ENCODE measurements at regions not wholly inside any gene's neighbourhood (a gene's known extent, or its start where the extent isn't known, plus 50 kb on each side); places are given as distances from the start of the nearest gene placed in this dataset.

GRCh38 chr17:33756021-33756420 lies 462.9 kb upstream of the ASIC2 start:
- no peaks in the 10 kb centered on the region for H3K36me3 ChIP-seq (replicated peaks; ENCODE audit: low read depth, low read length)
- no peak overlapping the region for H3K9ac ChIP-seq (ENCODE audit: low read length)
- peaks cover 39% of the 10 kb centered on the region for H3K27me3 ChIP-seq (ENCODE audit: low read depth, low read length)
- no peaks in the 10 kb centered on the region for H3K9me3 ChIP-seq (ENCODE audit: insufficient read depth, low read length)
- no peak overlapping the region for H3K27ac ChIP-seq (ENCODE audit: low read length)
- no peak overlapping the region for H3K4me3 ChIP-seq (ENCODE audit: low read length)
- TF ChIP-seq CTCF (IDR thresholded peaks at IDR 0.05; ENCODE audit: low read depth, low read length) (no peak), EZH2phosphoT487 (IDR thresholded peaks at IDR 0.05; ENCODE audit: low read depth) (no peak)
- no peaks in the 10 kb centered on the region for H3K79me2 ChIP-seq (ENCODE audit: low read length)
- no peak overlapping the region for H3K4me2 ChIP-seq (ENCODE audit: low read length)
- no peaks in the 10 kb centered on the region for H3K4me1 ChIP-seq (ENCODE audit: low read length)
- H2AFZ ChIP-seq (ENCODE audit: low read depth, low read length) = no peak overlapping the region
- no peaks in the 10 kb centered on the region for H4K20me1 ChIP-seq (ENCODE audit: insufficient read depth, low read length)

- H3K27me3 ChIP-seq (ENCODE audit: low read depth, low read length) = peaks cover 27% of the 10 kb centered on the region
- H4K20me1 ChIP-seq (ENCODE audit: insufficient read depth, low read length) = no peaks in the 10 kb centered on the region
- no peaks in the 10 kb centered on the region for H3K9me3 ChIP-seq (ENCODE audit: insufficient read depth, low read length)
- no peak overlapping the region for H3K27ac ChIP-seq (ENCODE audit: low read length)
- no peaks in the 10 kb centered on the region for H3K36me3 ChIP-seq (replicated peaks; ENCODE audit: low read depth, low read length)
- no peak overlapping the region for H3K9ac ChIP-seq (ENCODE audit: low read length)
- TF ChIP-seq CTCF (IDR thresholded peaks at IDR 0.05; ENCODE audit: low read depth, low read length) (no peak), EZH2phosphoT487 (IDR thresholded peaks at IDR 0.05; ENCODE audit: low read depth) (no peak)
- H3K4me2 ChIP-seq (ENCODE audit: low read length) = no peak overlapping the region
- H3K4me1 ChIP-seq (ENCODE audit: low read length) = no peaks in the 10 kb centered on the region
- no peaks in the 10 kb centered on the region for H3K79me2 ChIP-seq (ENCODE audit: low read length)
- H3K4me3 ChIP-seq (ENCODE audit: low read length) = no peak overlapping the region
- no peak overlapping the region for H2AFZ ChIP-seq (ENCODE audit: low read depth, low read length)
These were observed 472.8 kb upstream of the ASIC2 start for GRCh38 chr17:33765871-33766270.

GRCh38 chr17:33766721-33767120 lies 473.6 kb upstream of the ASIC2 start:
- no peaks in the 10 kb centered on the region for H4K20me1 ChIP-seq (ENCODE audit: insufficient read depth, low read length)
- TF ChIP-seq CTCF (IDR thresholded peaks at IDR 0.05; ENCODE audit: low read depth, low read length) = no peak
- no peak overlapping the region for H3K4me2 ChIP-seq (ENCODE audit: low read length)
- no peak overlapping the region for H2AFZ ChIP-seq (ENCODE audit: low read depth, low read length)
- no peaks in the 10 kb centered on the region for H3K4me1 ChIP-seq (ENCODE audit: low read length)
- no peaks in the 10 kb centered on the region for H3K9me3 ChIP-seq (ENCODE audit: insufficient read depth, low read length)
- H3K27ac ChIP-seq (ENCODE audit: low read length) = no peak overlapping the region
- H3K79me2 ChIP-seq (ENCODE audit: low read length) = no peaks in the 10 kb centered on the region
- H3K9ac ChIP-seq (ENCODE audit: low read length) = no peak overlapping the region
- H3K27me3 ChIP-seq (ENCODE audit: low read depth, low read length) = peaks cover 22% of the 10 kb centered on the region
- no peak overlapping the region for H3K4me3 ChIP-seq (ENCODE audit: low read length)
- no peaks in the 10 kb centered on the region for H3K36me3 ChIP-seq (replicated peaks; ENCODE audit: low read depth, low read length)

- TF ChIP-seq CTCF (IDR thresholded peaks at IDR 0.05; ENCODE audit: low read depth, low read length) = no peak
These were observed 476.0 kb upstream of the ASIC2 start for GRCh38 chr17:33769066-33769465.

More at GRCh38 chr17:33769066-33769465, 476.0 kb upstream of the ASIC2 start:
- Histone ChIP-seq H3K27me3 (ENCODE audit: low read depth, low read length) (peaks cover 33% of the 10 kb centered on the region), H3K4me2 (ENCODE audit: low read length) (no peak overlapping the region), H3K36me3 (replicated peaks; ENCODE audit: low read depth, low read length) (no peaks in the 10 kb centered on the region), H3K9ac (ENCODE audit: low read length) (no peak overlapping the region), H3K9me3 (ENCODE audit: insufficient read depth, low read length) (no peaks in the 10 kb centered on the region), H3K4me1 (ENCODE audit: low read length) (no peaks in the 10 kb centered on the region), H3K4me3 (ENCODE audit: low read length) (no peak overlapping the region), H3K79me2 (ENCODE audit: low read length) (no peaks in the 10 kb centered on the region), H3K27ac (ENCODE audit: low read length) (no peak overlapping the region), H2AFZ (ENCODE audit: low read depth, low read length) (no peak overlapping the region), H4K20me1 (ENCODE audit: insufficient read depth, low read length) (no peaks in the 10 kb centered on the region)

All from OCI-LY3 (cell line).